ENCODE measurements at regions not wholly inside any gene's neighbourhood (a gene's known extent, or its start where the extent isn't known, plus 50 kb on each side); places are given as distances from the start of the nearest gene placed in this dataset.

DNA sequence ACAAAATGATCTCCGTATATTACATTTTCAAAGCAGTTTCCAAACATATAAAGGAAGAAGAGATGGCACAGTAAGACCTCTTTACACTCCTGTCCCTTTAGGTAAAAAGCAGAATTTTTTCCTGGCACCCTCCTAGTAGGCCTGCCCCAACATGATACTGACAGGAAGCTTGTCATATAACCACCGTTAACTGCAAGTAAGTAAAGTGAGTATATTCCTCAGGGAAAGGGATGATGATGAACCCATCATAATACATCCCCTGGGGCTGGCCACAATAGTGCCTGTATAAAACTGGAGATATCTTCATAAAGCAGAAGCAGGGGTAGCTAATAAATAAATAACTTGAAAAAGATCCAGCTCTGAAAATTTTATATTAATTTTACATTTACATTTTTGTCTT is 893.0 kb downstream of the DIPK2A start:
- TF ChIP-seq POLR2A (IDR thresholded peaks at IDR 0.05; ENCODE audit: low read depth, low read length): no peak
- TF ChIP-seq POLR2AphosphoS5 (IDR thresholded peaks at IDR 0.05; ENCODE audit: low read depth, low read length): no peak
- no peak for TF ChIP-seq TAF1 (IDR thresholded peaks at IDR 0.05; ENCODE audit: low read depth, low read length)
- TF ChIP-seq POU2F2 (IDR thresholded peaks at IDR 0.05; ENCODE audit: low read depth, low read length): no peak

All from GM12891 (cell line).